AG04450 (cell line): ENCODE measurements at regions not wholly inside any gene's neighbourhood (a gene's known extent, or its start where the extent isn't known, plus 50 kb on each side); places are given as distances from the start of the nearest gene placed in this dataset.

ENCODE experiments used
- CTCF ChIA-PET: fragments of 300-600, 350-600 bp; formaldehyde crosslinking; extraction: SDS; loops from one replicate; lab custom pipeline; 2022; ENCODE audit warnings: antibody characterized with exemption, inconsistent platforms; lab: Charles Lee
- POLR2A ChIA-PET: fragments of 350-600 bp; formaldehyde crosslinking; extraction: SDS; loops from one replicate; lab custom pipeline; 2021; ENCODE audit warnings: antibody characterized with exemption, inconsistent platforms; lab: Yijun Ruan, JAX
- DNase-seq: peaks from one replicate; pipeline ENCODE4 v3.0.0-alpha.2; 2011; ENCODE audit warnings: low read depth, low spot score
- H3K27ac ChIP-seq: one replicate; pipeline ENCODE4 v1.5.1; 2012; ENCODE audit warnings: low read depth, low read length, control low read depth
- H3K27me3 ChIP-seq: one replicate; pipeline ENCODE4 v1.6.0; 2012; ENCODE audit warnings: low read length; ENCODE audit not compliant: control insufficient read depth, insufficient read depth
- H3K4me3 ChIP-seq: 2 replicates; pipeline ENCODE4 v1.5.1; 2011; ENCODE audit warnings: mild to moderate bottlenecking, low read depth, low read length, control low read depth
- H3K9me3 ChIP-seq: 2 replicates; pipeline ENCODE4 v1.5.1; 2012; ENCODE audit warnings: low read length; ENCODE audit not compliant: control insufficient read depth, insufficient read depth
- TF ChIP-seq, protein P1 (sequence below): IDR thresholded peaks from 2 replicates; pipeline ENCODE4 v1.5.1; 2011; ENCODE audit warnings: low read depth, low read length, control low read depth, inconsistent platforms

DNA sequence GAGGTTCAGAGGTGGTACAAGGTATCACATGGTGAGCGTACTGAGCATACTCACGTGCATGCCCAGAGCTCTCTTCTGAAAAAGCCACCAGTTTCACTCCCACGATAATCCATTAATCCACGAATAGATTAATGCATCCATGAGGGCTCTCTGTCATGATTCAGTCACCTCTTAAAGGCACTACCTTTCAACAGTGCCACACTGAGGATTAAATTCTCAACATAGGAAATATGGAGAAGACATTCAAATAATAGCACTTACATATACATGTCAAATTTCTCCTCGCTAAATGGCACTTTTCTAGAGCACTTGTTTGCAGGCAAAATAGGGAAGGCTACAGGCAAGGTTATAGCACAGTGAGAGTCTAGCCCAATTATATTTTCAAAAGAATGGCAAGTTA is 825.9 kb downstream of the TRIB2 start:
- no peaks in the 10 kb centered on the region for H3K9me3 ChIP-seq
- H3K4me3 ChIP-seq = no peak overlapping the region
- H3K27me3 ChIP-seq = no peaks in the 10 kb centered on the region
- no peak for DNase-seq
- CTCF ChIA-PET = no interaction called here
- no peak overlapping the region for H3K27ac ChIP-seq
- TF ChIP-seq, protein P1, sequence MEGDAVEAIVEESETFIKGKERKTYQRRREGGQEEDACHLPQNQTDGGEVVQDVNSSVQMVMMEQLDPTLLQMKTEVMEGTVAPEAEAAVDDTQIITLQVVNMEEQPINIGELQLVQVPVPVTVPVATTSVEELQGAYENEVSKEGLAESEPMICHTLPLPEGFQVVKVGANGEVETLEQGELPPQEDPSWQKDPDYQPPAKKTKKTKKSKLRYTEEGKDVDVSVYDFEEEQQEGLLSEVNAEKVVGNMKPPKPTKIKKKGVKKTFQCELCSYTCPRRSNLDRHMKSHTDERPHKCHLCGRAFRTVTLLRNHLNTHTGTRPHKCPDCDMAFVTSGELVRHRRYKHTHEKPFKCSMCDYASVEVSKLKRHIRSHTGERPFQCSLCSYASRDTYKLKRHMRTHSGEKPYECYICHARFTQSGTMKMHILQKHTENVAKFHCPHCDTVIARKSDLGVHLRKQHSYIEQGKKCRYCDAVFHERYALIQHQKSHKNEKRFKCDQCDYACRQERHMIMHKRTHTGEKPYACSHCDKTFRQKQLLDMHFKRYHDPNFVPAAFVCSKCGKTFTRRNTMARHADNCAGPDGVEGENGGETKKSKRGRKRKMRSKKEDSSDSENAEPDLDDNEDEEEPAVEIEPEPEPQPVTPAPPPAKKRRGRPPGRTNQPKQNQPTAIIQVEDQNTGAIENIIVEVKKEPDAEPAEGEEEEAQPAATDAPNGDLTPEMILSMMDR = no peak
- POLR2A ChIA-PET = no interaction called here

GRCh38 chr2:13543550-13543949 is 826.8 kb downstream of the TRIB2 start:
- TF ChIP-seq, protein P1 = no peak
- no peak for DNase-seq
- CTCF ChIA-PET = no interaction called here
- no peak overlapping the region for H3K27ac ChIP-seq
- POLR2A ChIA-PET = no interaction called here
- no peaks in the 10 kb centered on the region for H3K9me3 ChIP-seq
- no peak overlapping the region for H3K4me3 ChIP-seq
- H3K27me3 ChIP-seq = no peaks in the 10 kb centered on the region

- ChIA-PET POLR2A (no interaction called here), CTCF (no interaction called here)
- Histone ChIP-seq H3K4me3 (no peak overlapping the region), H3K27me3 (no peaks in the 10 kb centered on the region), H3K27ac (no peak overlapping the region), H3K9me3 (no peaks in the 10 kb centered on the region)
- no peak for DNase-seq
- TF ChIP-seq, protein P1 = no peak
Measured at GRCh38 chr2:13545320-13545719, 828.6 kb downstream of the TRIB2 start.

GRCh38 chr2:13546131-13546530 is 829.4 kb downstream of the TRIB2 start:
- ChIA-PET POLR2A (no interaction called here), CTCF (no interaction called here)
- Histone ChIP-seq H3K27ac (no peak overlapping the region), H3K9me3 (no peaks in the 10 kb centered on the region), H3K4me3 (no peak overlapping the region), H3K27me3 (no peaks in the 10 kb centered on the region)
- TF ChIP-seq, protein P1 = no peak
- DNase-seq = no peak

- Histone ChIP-seq H3K4me3 (no peak overlapping the region), H3K9me3 (no peaks in the 10 kb centered on the region), H3K27ac (no peak overlapping the region), H3K27me3 (no peaks in the 10 kb centered on the region)
- ChIA-PET CTCF (no interaction called here), POLR2A (no interaction called here)
- TF ChIP-seq, protein P1 = no peak
- no peak for DNase-seq
Measured at GRCh38 chr2:13550285-13551231, 833.8 kb downstream of the TRIB2 start.
